HCT116 (cell line): ENCODE measurements at regions not wholly inside any gene's neighbourhood (a gene's known extent, or its start where the extent isn't known, plus 50 kb on each side); places are given as distances from the start of the nearest gene placed in this dataset.

Source experiments
- ATAC-seq: fragments of 200-7000 bp; cut with Tn5 transposase; 2 replicates; pipeline ENCODE4 v1.9.1; 2020; ENCODE audit warnings: mild to moderate bottlenecking, moderate library complexity
- BruUV-seq: library from RNA; stranded (reverse); fragments of 400-500 nt; replicated peaks from 2 replicates; lab custom pipeline; 2021; lab: Mats Ljungman, UMichigan
- CTCF ChIA-PET: fragments of 300-600 bp; sonication (Branson Sonifier 250); formaldehyde crosslinking; loops from one replicate; lab custom pipeline; 2021; ENCODE audit warnings: antibody characterized with exemption; lab: Charles Lee
- POLR2A ChIA-PET: fragments of 300-600, 350-600 bp; sonication (Branson Sonifier 250); formaldehyde crosslinking; loops from one replicate; lab custom pipeline; 2021; ENCODE audit warnings: antibody characterized with exemption; lab: Charles Lee
- RAD21 ChIA-PET, 2 experiments: fragments of 300-600 bp; sonication (Branson Sonifier 250); formaldehyde crosslinking; loops; one replicate each; lab custom pipeline; 2023; ENCODE audit warnings: low total read pairs in 2 of 2; ENCODE audit not compliant: uncharacterized antibody in 2 of 2, unreplicated experiment in 2 of 2, low non-redundant PET in 1 of 2; lab: Charles Lee
- DNase-seq: peaks from one replicate; pipeline ENCODE4 v3.0.0-alpha.2; 2010; ENCODE audit warnings: low read depth, low spot score
- H2AFZ ChIP-seq: fragments of 200-600 bp; shearing (Covaris generic), sonication (generic); 2 replicates; pipeline ENCODE4 v1.6.1; 2017; ENCODE audit warnings: low read depth, mixed run types, mixed read lengths, antibody characterized with exemption, low read length; ENCODE audit not compliant: poor library complexity, severe bottlenecking
- H3K27ac ChIP-seq: 2 replicates; pipeline ENCODE4 v1.5.1; 2012; ENCODE audit warnings: low read depth, low read length
- H3K27me3 ChIP-seq: fragments of 200-600 bp; sonication (generic); 2 replicates; pipeline ENCODE4 v1.6.1; 2016; ENCODE audit warnings: mixed run types, low read length, mixed read lengths; ENCODE audit not compliant: insufficient read depth
- H3K36me3 ChIP-seq, 2 experiments: fragments of 200-500 bp in 1 of 2; fragments of 200-600 bp in 1 of 2; sonication (Bioruptor generic) in 1 of 2; sonication (generic) in 1 of 2; 2 replicates each; pipeline versions ENCODE4 v1.5.1 to v1.6.1; 2014 to 2016; ENCODE audit warnings: low read length in 2 of 2, inconsistent platforms in 1 of 2, mixed read lengths in 1 of 2, mixed run types in 1 of 2; ENCODE audit not compliant: insufficient read depth in 2 of 2, control insufficient read depth in 1 of 2
- H3K4me1 ChIP-seq, 2 experiments: fragments of 200-600 bp in 1 of 2; sonication (generic) in 1 of 2; 2 replicates each; pipeline versions ENCODE4 v1.5.1 to v1.6.1; 2012 to 2017; ENCODE audit warnings: low read length in 2 of 2, inconsistent platforms in 1 of 2, mild to moderate bottlenecking in 1 of 2, mixed read lengths in 1 of 2, mixed run types in 1 of 2, moderate library complexity in 1 of 2; ENCODE audit not compliant: insufficient read depth in 2 of 2, control insufficient read depth in 1 of 2
- H3K4me2 ChIP-seq: fragments of 200-600 bp; sonication (generic); 2 replicates; pipeline ENCODE4 v1.6.1; 2017; ENCODE audit warnings: mixed run types, low read length, mixed read lengths
- H3K4me3 ChIP-seq, 2 experiments: fragments of 200-600 bp in 1 of 2; sonication (generic) in 1 of 2; replicated peaks in 1 of 2; 2 replicates each; pipeline ENCODE4 v1.5.1; 2011 to 2016; ENCODE audit warnings: low read length in 2 of 2, control low read depth in 1 of 2, low read depth in 1 of 2, mild to moderate bottlenecking in 1 of 2, mixed read lengths in 1 of 2, mixed run types in 1 of 2
- H3K79me2 ChIP-seq: fragments of 200-600 bp; sonication (generic); 2 replicates; pipeline ENCODE4 v1.6.1; 2017; ENCODE audit warnings: mild to moderate bottlenecking, mixed run types, low read length, moderate library complexity, mixed read lengths; ENCODE audit not compliant: insufficient read depth
- H3K9ac ChIP-seq: fragments of 200-600 bp; sonication (generic); 2 replicates; pipeline ENCODE4 v1.6.1; 2016; ENCODE audit warnings: low read length, mixed read lengths
- H3K9me2 ChIP-seq: fragments of 200-600 bp; sonication (generic), shearing (Covaris generic); 2 replicates; pipeline ENCODE4 v1.6.1; 2017; ENCODE audit warnings: mixed run types, mild to moderate bottlenecking, moderate library complexity; ENCODE audit not compliant: insufficient read depth
- H3K9me3 ChIP-seq, 2 experiments: fragments of 200-500 bp in 1 of 2; fragments of 200-600 bp in 1 of 2; sonication (Bioruptor generic) in 1 of 2; sonication (generic) in 1 of 2; 2 replicates each; pipeline ENCODE4 v1.6.1; 2014 to 2017; ENCODE audit warnings: low read length in 2 of 2, mixed read lengths in 2 of 2, inconsistent platforms in 1 of 2, low read depth in 1 of 2, mild to moderate bottlenecking in 1 of 2, mixed run types in 1 of 2, moderate library complexity in 1 of 2; ENCODE audit not compliant: control insufficient read depth in 1 of 2, insufficient read depth in 1 of 2
- H4K20me1 ChIP-seq: fragments of 200-600 bp; sonication (generic), shearing (Covaris generic); 2 replicates; pipeline ENCODE4 v1.6.1; 2017; ENCODE audit warnings: mixed run types, mild to moderate bottlenecking, moderate library complexity; ENCODE audit not compliant: insufficient read depth
- EGR1 ChIP-seq: IDR thresholded peaks from 2 replicates; pipeline ENCODE4 v1.6.1; 2012; ENCODE audit warnings: low read depth
- ELF1 ChIP-seq: IDR thresholded peaks from 2 replicates; pipeline ENCODE4 v1.6.1; 2012; ENCODE audit warnings: low read depth, borderline replicate concordance
- EZH2phosphoT487 ChIP-seq: fragments of 200-600 bp; IDR thresholded peaks from 2 replicates; pipeline ENCODE4 v1.6.1; 2018; ENCODE audit warnings: antibody characterized with exemption, borderline replicate concordance
- POLR2A ChIP-seq: IDR thresholded peaks from 2 replicates; pipeline ENCODE4 v1.7.0; 2011; ENCODE audit warnings: borderline replicate concordance; ENCODE audit not compliant: insufficient read depth, insufficient read length; ENCODE audit errors: extremely low read depth
- REST ChIP-seq: IDR thresholded peaks from 2 replicates; pipeline ENCODE4 v1.6.1; 2012; ENCODE audit warnings: low read depth
- TCF7L2 ChIP-seq: IDR thresholded peaks from 2 replicates; pipeline ENCODE4 v1.7.0; 2011; ENCODE audit warnings: borderline replicate concordance, inconsistent platforms; ENCODE audit not compliant: insufficient read depth, insufficient read length; ENCODE audit errors: extremely low read depth
- ZFX ChIP-seq: fragments of 450-650 bp; IDR thresholded peaks from 2 replicates; pipeline ENCODE4 v1.6.1; 2017
- intact Hi-C: fragments of 100-400 bp; cut with micrococcal nuclease; formaldehyde crosslinking; loops from 2 replicates; pipeline ENCODE4 v1.10.0; 2022
- TF ChIP-seq, protein P1 (sequence below): IDR thresholded peaks from 2 replicates; pipeline ENCODE4 v1.6.1; 2012

- RAD21 ChIA-PET, result no interaction called here
- TF ChIP-seq REST (no peak), EZH2phosphoT487 (no peak), EGR1 (no peak), ELF1 (no peak), TCF7L2 (no peak), ZFX (no peak), POLR2A (no peak)
- TF ChIP-seq, protein P1, sequence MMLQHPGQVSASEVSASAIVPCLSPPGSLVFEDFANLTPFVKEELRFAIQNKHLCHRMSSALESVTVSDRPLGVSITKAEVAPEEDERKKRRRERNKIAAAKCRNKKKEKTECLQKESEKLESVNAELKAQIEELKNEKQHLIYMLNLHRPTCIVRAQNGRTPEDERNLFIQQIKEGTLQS, result no peak
- Histone ChIP-seq H3K36me3 (no peaks in the 10 kb centered on the region), H4K20me1 (no peaks in the 10 kb centered on the region), H2AFZ (no peak overlapping the region), H3K4me2 (no peak overlapping the region), H3K9me2 (no peaks in the 10 kb centered on the region), H3K9me3 (peaks cover 0 to 7% of the 10 kb centered on the region in 2 experiments; a peak in 2 of 4 replicates), H3K79me2 (no peaks in the 10 kb centered on the region), H3K27ac (no peak overlapping the region), H3K27me3 (no peaks in the 10 kb centered on the region), H3K9ac (no peak overlapping the region), H3K4me1 (no peaks in the 10 kb centered on the region), H3K4me3 (no peak overlapping the region)
- BruUV-seq, result no TSS peak
- intact Hi-C loops, result no loop called here
- CTCF ChIA-PET, result no interaction called here
- ATAC-seq (no peak), DNase-seq (no peak)
- POLR2A ChIA-PET, result no interaction called here
These were observed 920.1 kb upstream of the AUTS2 start for GRCh38 chr7:68678196-68678595.
